MG63 (cell line): ENCODE measurements at regions not wholly inside any gene's neighbourhood (a gene's known extent, or its start where the extent isn't known, plus 50 kb on each side); places are given as distances from the start of the nearest gene placed in this dataset.
"Not testable (repeated sequence)": the region's sequence is repeated elsewhere in the genome, so short reads cannot be mapped to it uniquely, and the experiment has no call there.

ENCODE experiments used
- DNase-seq: peaks from one replicate; pipeline ENCODE4 v3.0.0-alpha.2; 2020
- H3K27me3 ChIP-seq: fragments of 250-450 bp; sonication (Bioruptor Pico); 2 replicates; pipeline ENCODE4 v1.5.1; 2020; ENCODE audit warnings: mild to moderate bottlenecking, moderate library complexity
- H3K36me3 ChIP-seq: fragments of 250-450 bp; sonication (Bioruptor Pico); 2 replicates; pipeline ENCODE4 v1.5.1; 2020; ENCODE audit warnings: mild to moderate bottlenecking, moderate library complexity
- H3K4me3 ChIP-seq: fragments of 250-450 bp; sonication (Bioruptor Pico); 2 replicates; pipeline ENCODE4 v1.5.1; 2020; ENCODE audit warnings: mild to moderate bottlenecking, moderate library complexity
- H3K9me3 ChIP-seq: fragments of 250-450 bp; sonication (Bioruptor Pico); 2 replicates; pipeline ENCODE4 v1.5.1; 2020; ENCODE audit warnings: mild to moderate bottlenecking, moderate library complexity

DNA sequence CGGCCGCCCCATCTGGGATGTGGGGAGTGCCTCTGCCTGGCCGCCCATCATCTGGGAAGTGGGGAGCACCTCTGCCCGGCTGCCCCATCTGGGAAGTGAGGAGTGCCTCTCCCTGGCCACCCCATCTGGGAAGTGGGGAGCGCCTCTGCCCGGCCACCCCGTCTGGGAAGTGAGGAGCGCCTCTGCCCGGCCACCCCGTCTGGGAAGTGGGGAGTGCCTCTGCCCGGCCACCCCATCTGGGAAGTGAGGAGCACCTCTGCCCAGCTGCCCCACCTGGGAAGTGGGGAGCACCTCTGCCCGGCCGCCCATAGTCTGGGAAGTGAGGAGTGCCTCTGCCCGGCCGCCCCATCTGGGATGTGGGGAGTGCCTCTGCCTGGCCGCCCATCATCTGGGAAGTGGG lies 91.7 kb upstream of the ZNF519 start:
- H3K4me3 ChIP-seq, DNase-seq, H3K36me3 ChIP-seq, H3K9me3 ChIP-seq, H3K27me3 ChIP-seq: not testable (repeated sequence)

DNA sequence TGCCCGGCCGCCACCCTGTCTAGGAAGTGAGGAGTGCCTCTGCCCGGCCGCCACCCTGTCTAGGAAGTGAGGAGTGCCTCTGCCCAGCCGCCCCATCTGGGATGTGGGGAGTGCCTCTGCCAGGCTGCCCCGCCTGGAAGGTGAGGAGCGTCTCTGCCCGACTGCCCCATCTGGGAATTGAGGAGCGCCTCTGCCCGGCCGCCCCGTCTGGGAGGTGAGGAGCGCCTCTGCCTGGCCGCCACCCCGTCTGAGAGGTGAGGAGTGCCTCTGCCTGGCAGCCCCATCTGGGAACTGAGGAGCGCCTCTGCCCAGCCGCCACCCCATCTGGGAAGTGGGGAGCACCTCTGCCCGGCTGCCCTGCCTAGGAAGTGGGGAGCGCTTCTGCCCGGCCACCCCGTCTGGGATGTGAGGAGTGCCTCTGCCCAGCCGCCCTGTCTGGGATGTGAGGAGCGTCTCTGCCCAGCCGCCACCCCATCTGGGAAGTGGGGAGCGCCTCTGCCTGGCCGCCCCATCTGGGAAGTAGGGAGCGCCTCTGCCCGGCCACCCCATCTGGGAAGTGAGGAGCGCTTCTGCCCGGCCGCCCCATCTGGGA lies 91.1 kb upstream of the ZNF519 start:
- not testable (repeated sequence) for H3K4me3 ChIP-seq, H3K9me3 ChIP-seq, DNase-seq, H3K27me3 ChIP-seq, H3K36me3 ChIP-seq

DNA sequence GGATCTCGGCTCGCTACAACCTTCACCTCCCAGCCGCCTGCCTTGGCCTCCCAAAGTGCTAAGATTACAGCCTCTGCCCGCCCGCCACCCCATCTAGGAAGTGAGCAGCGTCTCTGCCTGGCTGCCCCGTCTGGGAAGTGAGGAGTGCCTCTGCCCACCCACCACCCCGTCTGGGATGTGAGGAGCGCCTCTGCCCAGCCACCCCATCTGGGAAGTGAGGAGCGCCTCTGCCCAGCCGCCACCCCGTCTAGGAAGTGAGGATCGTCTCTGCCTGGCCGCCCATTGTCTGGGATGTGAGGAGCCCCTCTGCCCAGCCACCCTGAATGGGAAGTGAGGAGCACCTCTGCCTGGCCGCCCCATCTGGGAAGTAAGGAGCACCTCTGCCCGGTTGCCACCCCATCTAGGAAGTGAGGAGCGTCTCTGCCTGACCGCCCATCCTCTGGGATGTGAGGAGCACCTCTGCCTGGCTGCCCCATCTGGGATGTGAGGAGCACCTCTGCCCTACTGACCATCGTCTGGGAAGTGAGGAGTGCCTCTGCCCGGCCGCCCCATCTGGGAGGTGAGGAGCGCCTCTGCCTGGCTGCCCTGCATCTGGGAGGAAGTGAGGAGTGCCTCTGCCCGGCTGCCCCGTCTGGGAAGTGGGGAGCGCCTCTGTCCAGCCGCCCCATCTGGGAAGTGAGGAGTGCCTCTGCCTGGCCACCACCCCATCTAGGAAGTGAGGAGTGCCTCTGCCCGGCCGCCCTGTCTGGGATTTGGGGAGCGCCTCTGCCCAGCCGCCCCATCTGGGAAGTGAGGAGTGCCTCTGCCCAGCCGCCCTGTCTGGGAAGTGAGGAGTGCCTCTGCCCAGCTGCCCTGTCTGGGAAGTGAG lies 90.4 kb upstream of the ZNF519 start:
- H3K27me3 ChIP-seq: not testable (repeated sequence)

DNA sequence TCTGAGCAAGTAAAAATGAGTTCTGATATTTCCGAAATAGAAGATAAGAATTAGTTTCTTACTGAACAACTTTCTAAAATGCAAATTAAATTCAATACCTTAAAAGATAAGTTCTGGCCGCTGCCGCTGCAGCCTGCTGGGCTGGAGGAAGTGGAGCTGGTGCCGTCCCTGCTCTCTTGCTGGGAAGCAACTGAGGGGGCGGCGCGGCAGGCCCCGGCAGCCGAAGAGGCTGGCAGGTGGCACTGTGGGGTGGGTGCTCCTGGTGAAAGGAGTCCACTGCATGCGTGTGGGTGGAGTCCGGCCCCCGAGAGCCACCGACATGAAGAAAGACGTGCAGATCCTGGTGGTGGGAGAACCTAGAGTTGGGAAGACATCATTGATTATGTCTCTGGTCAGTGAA lies 89.5 kb upstream of the ZNF519 start:
- Histone ChIP-seq H3K4me3 (no peak overlapping the region), H3K9me3 (no peaks in the 10 kb centered on the region), H3K27me3 (no peaks in the 10 kb centered on the region), H3K36me3 (no peaks in the 10 kb centered on the region)
- no peak for DNase-seq

More for the DNA sequence above, 90.4 kb upstream of the ZNF519 start:
- not testable (repeated sequence) for H3K36me3 ChIP-seq, DNase-seq, H3K9me3 ChIP-seq, H3K4me3 ChIP-seq

DNA sequence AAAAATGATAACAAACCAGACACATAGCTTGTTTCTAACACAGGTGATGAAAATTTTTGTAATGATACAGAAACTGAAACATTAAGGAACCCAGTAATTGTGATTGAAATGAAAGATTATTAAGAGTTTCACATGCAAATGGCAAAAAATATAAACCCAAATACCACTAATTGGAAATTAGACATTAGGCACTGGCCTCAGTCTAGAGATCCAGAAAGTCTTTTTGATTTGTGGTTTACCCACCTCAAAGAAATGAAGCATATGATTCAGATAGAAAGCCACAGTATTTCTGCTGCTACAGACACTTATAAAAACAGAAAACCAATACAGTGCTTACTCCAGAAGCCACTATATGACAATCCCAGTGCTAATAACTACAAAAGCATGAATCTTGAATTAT lies 83.7 kb upstream of the ZNF519 start:
- not testable (repeated sequence) for H3K36me3 ChIP-seq, H3K4me3 ChIP-seq, DNase-seq, H3K27me3 ChIP-seq, H3K9me3 ChIP-seq

DNA sequence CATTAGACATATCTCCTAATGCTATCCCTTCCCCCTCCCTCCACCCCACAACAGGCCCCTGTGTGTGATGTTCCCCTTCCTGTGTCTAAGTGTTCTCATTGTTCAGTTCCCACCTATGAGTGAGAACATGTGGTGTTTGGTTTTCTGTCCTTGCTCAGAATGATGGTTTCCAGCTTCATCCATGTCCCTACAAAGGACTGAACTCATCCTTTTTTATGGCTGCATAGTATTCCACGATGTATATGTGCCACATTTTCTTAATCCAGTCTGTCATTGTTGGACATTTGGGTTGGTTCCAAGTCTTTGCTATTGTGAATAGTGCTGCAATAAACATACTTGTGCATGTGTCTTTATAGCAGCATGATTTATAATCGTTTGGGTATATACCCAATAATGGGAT lies 71.2 kb upstream of the ZNF519 start:
- not testable (repeated sequence) for H3K27me3 ChIP-seq, H3K9me3 ChIP-seq, H3K36me3 ChIP-seq, H3K4me3 ChIP-seq, DNase-seq

DNA sequence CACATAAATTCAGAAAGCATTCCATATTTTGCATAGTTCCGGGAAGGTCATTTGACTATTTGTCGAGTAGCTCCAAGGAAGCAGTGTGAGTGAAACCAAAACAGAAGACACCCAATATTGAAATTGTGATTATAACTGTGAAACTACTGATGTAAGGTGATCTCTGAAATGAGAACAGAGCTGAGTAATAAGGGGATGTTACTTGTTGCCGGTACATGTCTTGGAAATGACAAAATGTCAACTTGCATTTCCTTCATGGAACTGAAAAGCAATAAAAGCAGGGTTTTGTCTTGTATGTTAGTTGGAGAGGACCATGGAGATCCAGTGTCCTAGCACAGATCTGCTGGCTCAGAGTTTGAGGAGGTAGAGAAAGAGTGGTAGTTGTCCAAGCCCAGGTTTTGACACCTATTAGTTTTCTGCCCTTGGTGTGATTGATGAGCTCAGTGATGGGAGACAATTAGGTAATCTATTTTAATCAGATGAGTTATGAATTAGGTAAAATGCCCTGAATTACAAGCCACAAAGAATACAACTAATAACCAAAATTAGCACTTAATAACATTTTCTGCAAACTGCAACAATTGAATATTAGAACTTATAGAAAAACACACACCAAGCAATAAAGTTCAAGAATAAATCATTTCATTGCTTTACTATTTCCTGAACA lies 58.7 kb upstream of the ZNF519 start:
- H3K4me3 ChIP-seq, H3K9me3 ChIP-seq, DNase-seq, H3K27me3 ChIP-seq, H3K36me3 ChIP-seq: not testable (repeated sequence)

DNA sequence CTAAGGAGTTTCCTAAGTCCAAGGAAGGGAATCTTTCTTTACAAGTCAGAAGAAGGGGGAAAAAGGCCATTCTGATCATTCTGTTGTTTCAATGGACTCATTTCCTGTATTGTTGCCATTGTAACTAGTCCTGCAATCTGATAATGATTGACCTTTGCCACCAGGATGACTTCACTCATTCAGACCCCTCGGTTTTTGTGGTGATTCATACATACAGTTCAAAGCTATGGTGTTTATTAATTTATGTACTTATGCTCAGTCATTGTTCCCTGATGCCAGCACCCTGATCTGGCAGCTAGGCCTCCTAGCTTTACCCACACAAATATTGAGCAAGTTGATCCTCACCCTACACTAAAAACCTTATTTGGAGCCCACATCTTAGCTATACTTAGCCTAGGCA lies 57.6 kb upstream of the ZNF519 start:
- no peaks in the 10 kb centered on the region for H3K27me3 ChIP-seq
- DNase-seq: peak; percentile 77
- H3K36me3 ChIP-seq: no peaks in the 10 kb centered on the region
- H3K4me3 ChIP-seq: no peak overlapping the region
- no peaks in the 10 kb centered on the region for H3K9me3 ChIP-seq

DNA sequence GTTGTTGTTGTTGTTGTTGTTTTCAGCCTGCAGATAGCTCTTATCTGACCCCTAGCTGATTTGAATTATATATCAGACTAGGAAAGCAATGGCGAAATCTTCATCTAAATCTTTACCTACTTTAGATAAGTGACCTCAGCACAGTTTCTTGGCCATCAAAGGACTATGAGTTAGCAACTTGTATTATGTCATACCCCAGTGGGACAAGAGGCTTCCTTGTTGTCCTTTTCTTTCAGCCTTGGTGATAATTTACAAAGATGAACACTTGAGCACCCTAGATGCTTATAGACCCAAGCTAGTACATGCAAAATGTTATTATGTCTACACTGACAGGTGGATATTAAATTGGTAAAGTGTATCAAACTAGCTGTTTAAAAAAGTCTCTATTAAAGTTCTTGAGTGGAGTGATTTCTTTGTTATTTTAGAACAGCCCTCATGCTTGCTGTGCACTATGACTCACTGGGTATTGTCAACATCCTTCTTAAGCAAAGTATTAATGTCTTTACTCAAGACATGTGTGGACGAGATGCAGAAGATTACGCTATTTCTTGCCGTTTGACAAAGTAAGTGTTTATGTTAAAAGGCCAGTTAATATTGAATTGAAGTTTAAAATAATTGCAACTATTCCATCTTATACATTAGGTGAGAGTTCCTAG lies 56.6 kb upstream of the ZNF519 start:
- not testable (repeated sequence) for H3K9me3 ChIP-seq, H3K4me3 ChIP-seq, DNase-seq, H3K36me3 ChIP-seq, H3K27me3 ChIP-seq
